CD8-positive, alpha-beta memory T cell (primary cell): ENCODE measurements at regions not wholly inside any gene's neighbourhood (a gene's known extent, or its start where the extent isn't known, plus 50 kb on each side); places are given as distances from the start of the nearest gene placed in this dataset.

Experiments
- CTCF ChIA-PET: fragments of 350-600 bp; sonication (Branson Sonifier 250); formaldehyde crosslinking; loops from one replicate; lab custom pipeline; 2021; ENCODE audit warnings: antibody characterized with exemption; lab: Charles Lee
- POLR2A ChIA-PET: fragments of 350-600 bp; sonication (Branson Sonifier 250); formaldehyde crosslinking; loops from one replicate; lab custom pipeline; 2021; ENCODE audit warnings: antibody characterized with exemption; lab: Charles Lee
- DNase-seq, 5 donors: peaks; one replicate each; pipeline versions ENCODE4 v3.0.0 to v3.0.0-alpha.2; 2020 to 2022; ENCODE audit warnings: mixed read lengths in 1 of 5
- H3K27ac ChIP-seq: one replicate; pipeline ENCODE4 v1.7.0; 2013; ENCODE audit warnings: low read depth, mild to moderate bottlenecking, low read length, moderate library complexity
- H3K27me3 ChIP-seq: 2 replicates; pipeline ENCODE4 v1.7.0; 2013; ENCODE audit warnings: low read length, mild to moderate bottlenecking; ENCODE audit not compliant: insufficient read depth, poor library complexity, severe bottlenecking
- H3K36me3 ChIP-seq: 2 replicates; pipeline ENCODE4 v1.7.0; 2013; ENCODE audit warnings: mild to moderate bottlenecking, low read length, moderate library complexity; ENCODE audit not compliant: insufficient read depth
- H3K4me1 ChIP-seq: 2 replicates; pipeline ENCODE4 v1.7.0; 2013; ENCODE audit warnings: mild to moderate bottlenecking, low read length, moderate library complexity; ENCODE audit not compliant: insufficient read depth
- H3K4me3 ChIP-seq: 2 replicates; pipeline ENCODE4 v1.7.0; 2013; ENCODE audit warnings: mild to moderate bottlenecking, low read length
- H3K9me3 ChIP-seq: 2 replicates; pipeline ENCODE4 v1.7.0; 2013; ENCODE audit warnings: mild to moderate bottlenecking, low read length
- H3K27ac Mint-ChIP-seq, 8 donors: one replicate each; pipeline ENCODE4 v1.8.0; 2020 to 2021; ENCODE audit warnings: mixed read lengths in 8 of 8, mild to moderate bottlenecking in 6 of 8, inconsistent platforms in 3 of 8, moderate library complexity in 3 of 8
- H3K27me3 Mint-ChIP-seq, 2 donors: one replicate each; pipeline ENCODE4 v1.8.0; 2020 to 2021; ENCODE audit warnings: mixed read lengths in 2 of 2, mild to moderate bottlenecking in 1 of 2, moderate library complexity in 1 of 2
- H3K36me3 Mint-ChIP-seq, 3 donors: one replicate each; pipeline ENCODE4 v1.8.0; 2020 to 2021; ENCODE audit warnings: mixed read lengths in 3 of 3, inconsistent platforms in 1 of 3, mild to moderate bottlenecking in 1 of 3
- H3K4me1 Mint-ChIP-seq, 3 donors: one replicate each; pipeline ENCODE4 v1.8.0; 2020 to 2021; ENCODE audit warnings: mixed read lengths in 3 of 3, inconsistent platforms in 1 of 3, mild to moderate bottlenecking in 1 of 3
- H3K4me3 Mint-ChIP-seq, 7 donors: one replicate each; pipeline ENCODE4 v1.8.0; 2020 to 2021; ENCODE audit warnings: mixed read lengths in 7 of 7, mild to moderate bottlenecking in 6 of 7, moderate library complexity in 4 of 7, inconsistent platforms in 2 of 7
- H3K9me3 Mint-ChIP-seq, 5 donors: one replicate each; pipeline ENCODE4 v1.8.0; 2020 to 2022; ENCODE audit warnings: mixed read lengths in 5 of 5, mild to moderate bottlenecking in 3 of 5, moderate library complexity in 2 of 5, inconsistent platforms in 1 of 5

DNA sequence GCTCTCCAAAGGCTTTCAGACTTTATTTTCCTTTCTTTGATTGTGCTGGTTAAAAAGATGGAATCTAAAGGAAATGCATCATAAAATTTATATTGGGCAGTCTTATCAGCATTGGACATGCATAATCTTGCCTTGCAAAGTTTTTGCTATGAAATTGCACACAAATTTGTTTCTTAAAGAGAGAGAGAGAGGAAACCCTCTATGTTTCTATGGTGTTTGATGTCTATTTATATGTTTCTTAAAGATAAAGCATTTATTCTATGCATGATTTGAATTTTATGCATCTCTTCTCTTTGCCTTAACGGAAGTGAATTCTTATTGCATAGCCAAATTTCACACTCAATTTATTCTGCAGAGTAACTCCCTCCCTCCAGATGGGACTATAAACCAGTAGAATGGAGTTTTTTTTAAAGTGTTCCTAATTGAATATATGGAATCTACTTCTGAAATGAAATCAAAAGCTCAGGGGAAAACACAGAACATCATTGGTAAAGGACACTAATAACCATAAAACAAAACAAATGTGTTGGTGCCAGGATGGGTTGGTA lies 83.5 kb upstream of the PPARGC1A start:
- ChIA-PET POLR2A (no interaction called here), CTCF (no interaction called here)
- Histone ChIP-seq H3K27me3 (no peaks in the 10 kb centered on the region), H3K4me1 (no peaks in the 10 kb centered on the region), H3K4me3 (no peak overlapping the region), H3K36me3 (no peaks in the 10 kb centered on the region), H3K9me3 (no peaks in the 10 kb centered on the region), H3K27ac (no peak overlapping the region)
- Mint-ChIP-seq H3K4me3 (no peak overlapping the region), H3K9me3 (peaks cover 0 to 9% (median 3%) of the 10 kb centered on the region in 5 donors), H3K27me3 (no peaks in the 10 kb centered on the region), H3K36me3 (no peaks in the 10 kb centered on the region), H3K4me1 (no peaks in the 10 kb centered on the region), H3K27ac (no peak overlapping the region)
- no peak for DNase-seq

DNA sequence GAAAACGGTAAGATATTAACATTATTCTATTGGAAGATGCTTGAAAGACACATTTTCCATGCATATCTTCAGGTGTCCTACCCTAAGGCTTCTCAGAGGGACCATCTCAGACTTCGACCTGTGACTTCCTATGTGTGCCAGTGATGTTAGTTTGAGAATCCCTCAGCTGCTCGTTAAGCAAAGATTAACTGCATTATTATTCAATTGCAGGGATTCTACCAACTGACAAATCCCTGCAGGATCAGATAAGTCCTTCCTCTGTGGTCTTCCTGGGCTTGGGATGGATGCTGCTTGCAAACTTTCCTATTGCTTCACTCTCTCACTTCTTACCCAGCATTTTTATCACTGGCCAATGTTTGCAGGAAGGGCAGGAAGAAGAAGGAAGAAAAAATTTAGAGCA lies 83.0 kb upstream of the PPARGC1A start:
- peaks cover 0 to 9% (median 5%) of the 10 kb centered on the region in 5 donors for H3K9me3 Mint-ChIP-seq
- no peak for DNase-seq
- Histone ChIP-seq H3K4me1 (no peaks in the 10 kb centered on the region), H3K27me3 (no peaks in the 10 kb centered on the region), H3K36me3 (no peaks in the 10 kb centered on the region), H3K27ac (no peak overlapping the region), H3K9me3 (no peaks in the 10 kb centered on the region), H3K4me3 (no peak overlapping the region)
- H3K27me3 Mint-ChIP-seq, result no peaks in the 10 kb centered on the region
- H3K4me3 Mint-ChIP-seq, result no peak overlapping the region
- no peaks in the 10 kb centered on the region for H3K4me1 Mint-ChIP-seq
- ChIA-PET POLR2A (no interaction called here), CTCF (no interaction called here)
- H3K27ac Mint-ChIP-seq, result no peak overlapping the region
- no peaks in the 10 kb centered on the region for H3K36me3 Mint-ChIP-seq

DNA sequence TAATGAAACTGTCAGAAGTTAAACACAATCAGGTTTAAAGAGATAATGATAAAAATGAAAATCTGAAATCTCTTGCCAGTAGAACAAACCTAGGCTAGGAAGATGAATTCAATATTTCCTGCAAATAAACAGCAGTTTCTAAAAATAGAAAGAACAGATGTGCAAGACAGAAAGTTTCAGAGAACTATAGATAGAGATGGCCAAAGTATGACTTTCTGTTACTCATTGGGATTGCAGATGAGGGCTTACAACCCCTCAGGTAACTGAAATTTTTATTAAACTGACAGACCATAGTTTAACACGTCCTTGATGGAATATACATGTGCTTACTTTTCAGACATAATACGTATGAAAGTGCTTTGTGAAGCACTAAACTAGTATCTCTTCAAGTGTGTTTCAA lies 82.3 kb upstream of the PPARGC1A start:
- no peaks in the 10 kb centered on the region for H3K27me3 Mint-ChIP-seq
- H3K9me3 Mint-ChIP-seq, result peaks cover 0 to 9% (median 7%) of the 10 kb centered on the region in 5 donors
- Histone ChIP-seq H3K4me3 (no peak overlapping the region), H3K27me3 (no peaks in the 10 kb centered on the region), H3K27ac (no peak overlapping the region), H3K4me1 (no peaks in the 10 kb centered on the region), H3K9me3 (no peaks in the 10 kb centered on the region), H3K36me3 (no peaks in the 10 kb centered on the region)
- H3K4me3 Mint-ChIP-seq, result no peak overlapping the region
- POLR2A ChIA-PET, result no interaction called here
- no peaks in the 10 kb centered on the region for H3K36me3 Mint-ChIP-seq
- DNase-seq, result no peak
- no peak overlapping the region for H3K27ac Mint-ChIP-seq
- CTCF ChIA-PET, result no interaction called here
- no peaks in the 10 kb centered on the region for H3K4me1 Mint-ChIP-seq

DNA sequence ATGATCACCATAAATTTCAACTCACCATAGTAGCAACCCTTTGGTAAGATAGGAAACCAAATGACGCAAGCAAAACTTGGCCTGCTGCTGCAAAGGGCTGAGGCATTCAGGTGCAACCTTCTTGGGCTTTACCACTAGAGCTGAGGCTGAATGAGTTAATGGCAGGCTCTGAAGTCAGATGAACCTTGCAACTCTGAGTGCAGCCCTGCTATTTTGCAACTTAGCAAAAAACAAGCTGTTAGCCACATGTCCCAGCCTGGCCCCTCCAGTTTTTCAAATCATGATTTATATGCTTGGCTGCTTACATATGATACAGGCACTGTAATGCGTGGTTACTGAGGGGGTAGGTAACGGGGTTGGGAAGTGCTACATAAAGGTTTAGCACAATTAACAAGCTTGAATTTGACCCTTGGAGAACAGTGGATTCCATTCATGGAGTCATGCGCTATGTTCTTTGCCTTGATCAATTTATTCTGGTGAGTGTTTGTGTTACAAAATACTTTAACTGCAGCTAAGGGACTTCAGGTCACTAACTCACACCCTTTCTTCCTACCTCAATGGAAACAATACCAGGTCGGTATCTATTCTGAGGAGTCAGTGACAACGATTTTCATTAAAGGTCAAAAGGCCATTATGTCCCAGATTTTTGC lies 80.5 kb upstream of the PPARGC1A start:
- Mint-ChIP-seq H3K27ac (no peak overlapping the region), H3K9me3 (peaks cover 0 to 6% (median 2%) of the 10 kb centered on the region in 5 donors), H3K4me3 (no peak overlapping the region), H3K36me3 (no peaks in the 10 kb centered on the region), H3K4me1 (no peaks in the 10 kb centered on the region), H3K27me3 (no peaks in the 10 kb centered on the region)
- DNase-seq, result no peak
- no peaks in the 10 kb centered on the region for H3K4me1 ChIP-seq
- no peaks in the 10 kb centered on the region for H3K9me3 ChIP-seq
- ChIA-PET CTCF (no interaction called here), POLR2A (no interaction called here)
- H3K27me3 ChIP-seq, result no peaks in the 10 kb centered on the region
- H3K36me3 ChIP-seq, result no peaks in the 10 kb centered on the region
- H3K27ac ChIP-seq, result no peak overlapping the region
- no peak overlapping the region for H3K4me3 ChIP-seq

DNA sequence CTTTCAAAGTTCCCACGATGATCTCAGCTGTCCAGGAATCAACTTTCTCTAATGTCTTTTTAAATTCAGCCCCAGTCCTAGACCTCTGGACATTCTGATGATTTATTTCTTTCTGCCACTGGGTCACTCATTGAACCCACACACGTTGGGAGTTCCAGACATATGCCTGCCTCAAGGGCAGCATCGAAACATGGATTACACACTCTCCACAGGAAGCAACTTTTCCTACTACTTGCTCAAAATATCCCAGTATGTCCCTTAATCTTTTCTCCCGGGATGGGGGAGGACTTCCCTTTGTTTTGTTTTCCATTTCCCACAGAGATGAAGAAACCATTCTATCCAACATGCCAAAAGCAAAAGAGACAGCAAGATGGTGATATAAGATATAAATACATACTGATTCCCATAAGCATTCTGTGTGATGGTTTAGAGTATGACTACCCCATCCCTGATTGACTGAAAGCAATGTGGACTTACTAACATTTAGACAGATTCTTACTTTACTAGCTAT lies 79.8 kb upstream of the PPARGC1A start:
- no peak overlapping the region for H3K27ac ChIP-seq
- H3K9me3 ChIP-seq, result no peaks in the 10 kb centered on the region
- H3K4me3 Mint-ChIP-seq, result no peak overlapping the region
- H3K27me3 Mint-ChIP-seq, result no peaks in the 10 kb centered on the region
- H3K4me1 Mint-ChIP-seq, result no peaks in the 10 kb centered on the region
- no peak overlapping the region for H3K4me3 ChIP-seq
- H3K27ac Mint-ChIP-seq, result no peak overlapping the region
- CTCF ChIA-PET, result no interaction called here
- H3K27me3 ChIP-seq, result no peaks in the 10 kb centered on the region
- H3K4me1 ChIP-seq, result no peaks in the 10 kb centered on the region
- DNase-seq, result no peak
- POLR2A ChIA-PET, result no interaction called here
- no peaks in the 10 kb centered on the region for H3K36me3 ChIP-seq
- no peaks in the 10 kb centered on the region for H3K36me3 Mint-ChIP-seq
- H3K9me3 Mint-ChIP-seq, result peaks cover 0 to 6% (median 2%) of the 10 kb centered on the region in 5 donors

DNA sequence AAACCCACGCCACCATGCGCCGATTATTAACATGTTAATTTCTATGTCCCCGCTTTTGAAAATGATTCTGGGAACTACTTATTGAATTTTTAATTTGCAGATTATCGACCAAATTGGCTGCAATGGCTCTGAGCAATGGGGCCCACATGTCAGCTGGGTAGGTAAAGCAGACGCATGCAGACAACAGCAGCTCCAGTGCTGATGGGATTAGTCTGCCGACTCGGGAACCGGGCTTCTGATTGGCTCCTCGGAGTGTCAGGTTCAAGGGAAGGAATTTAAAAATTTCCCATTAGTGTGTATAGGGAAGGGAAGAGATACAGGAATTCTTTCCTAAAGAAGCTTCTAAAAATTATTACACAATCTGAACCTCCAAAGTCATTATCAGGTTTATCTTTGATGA lies 77.4 kb upstream of the PPARGC1A start:
- no peak overlapping the region for H3K27ac Mint-ChIP-seq
- H3K36me3 Mint-ChIP-seq, result no peaks in the 10 kb centered on the region
- H3K4me3 ChIP-seq, result no peak overlapping the region
- no peaks in the 10 kb centered on the region for H3K27me3 ChIP-seq
- H3K9me3 Mint-ChIP-seq, result peaks cover 0 to 8% (median 4%) of the 10 kb centered on the region in 5 donors
- H3K27me3 Mint-ChIP-seq, result no peaks in the 10 kb centered on the region
- no peaks in the 10 kb centered on the region for H3K4me1 Mint-ChIP-seq
- no peak for DNase-seq
- ChIA-PET CTCF (no interaction called here), POLR2A (no interaction called here)
- H3K36me3 ChIP-seq, result no peaks in the 10 kb centered on the region
- H3K4me3 Mint-ChIP-seq, result no peak overlapping the region
- no peaks in the 10 kb centered on the region for H3K9me3 ChIP-seq
- H3K27ac ChIP-seq, result no peak overlapping the region
- H3K4me1 ChIP-seq, result no peaks in the 10 kb centered on the region

DNA sequence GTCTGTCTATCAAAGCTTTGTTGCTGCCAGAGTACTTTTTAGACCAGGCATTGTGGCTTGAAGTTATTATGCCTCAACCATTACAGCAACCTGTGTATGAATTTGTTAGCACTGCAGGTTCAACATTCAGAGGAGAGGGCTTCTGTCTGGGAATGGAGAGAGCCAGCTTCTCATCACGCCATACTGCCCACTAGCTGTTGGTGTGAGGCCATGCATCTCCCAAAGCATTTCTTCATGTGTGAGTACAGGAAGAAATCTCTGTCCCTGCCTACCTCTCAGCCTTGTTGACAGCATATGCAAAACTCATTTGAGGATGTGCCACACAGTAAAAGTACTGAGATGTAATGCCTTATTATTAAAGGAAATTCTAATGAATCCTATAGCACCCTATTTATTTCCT lies 76.9 kb upstream of the PPARGC1A start:
- CTCF ChIA-PET, result no interaction called here
- no peak overlapping the region for H3K27ac ChIP-seq
- Mint-ChIP-seq H3K27ac (no peak overlapping the region), H3K36me3 (no peaks in the 10 kb centered on the region), H3K27me3 (no peaks in the 10 kb centered on the region), H3K4me1 (no peaks in the 10 kb centered on the region), H3K4me3 (no peak overlapping the region), H3K9me3 (peaks cover 0 to 8% (median 4%) of the 10 kb centered on the region in 5 donors)
- POLR2A ChIA-PET, result no interaction called here
- DNase-seq, result no peak
- H3K4me3 ChIP-seq, result no peak overlapping the region
- H3K4me1 ChIP-seq, result no peaks in the 10 kb centered on the region
- no peaks in the 10 kb centered on the region for H3K27me3 ChIP-seq
- no peaks in the 10 kb centered on the region for H3K9me3 ChIP-seq
- H3K36me3 ChIP-seq, result no peaks in the 10 kb centered on the region

DNA sequence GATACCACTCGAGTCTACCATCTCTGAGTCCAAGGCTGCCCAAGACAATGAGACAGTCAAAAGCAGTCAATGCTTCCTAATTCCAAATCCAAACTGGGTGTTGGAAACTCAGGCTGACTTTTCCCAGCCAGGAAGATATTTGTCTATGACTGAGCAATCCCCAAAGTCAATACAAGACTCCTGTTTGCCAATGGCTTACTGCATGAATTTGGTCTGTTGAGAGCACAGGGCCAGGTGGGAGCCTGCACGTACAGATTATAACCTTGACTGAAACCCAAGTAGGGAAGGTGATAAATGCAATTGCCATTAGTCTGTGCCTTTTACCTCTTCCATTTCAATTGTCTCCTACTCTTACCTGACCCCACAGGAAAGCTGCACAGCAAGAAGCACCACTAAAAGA lies 72.6 kb upstream of the PPARGC1A start:
- Histone ChIP-seq H3K36me3 (no peaks in the 10 kb centered on the region), H3K9me3 (no peaks in the 10 kb centered on the region), H3K4me3 (no peak overlapping the region), H3K4me1 (no peaks in the 10 kb centered on the region), H3K27ac (no peak overlapping the region), H3K27me3 (no peaks in the 10 kb centered on the region)
- no peaks in the 10 kb centered on the region for H3K4me1 Mint-ChIP-seq
- H3K9me3 Mint-ChIP-seq, result peaks cover 0 to 11% (median 6%) of the 10 kb centered on the region in 5 donors
- DNase-seq, result no peak
- no peaks in the 10 kb centered on the region for H3K27me3 Mint-ChIP-seq
- POLR2A ChIA-PET, result no interaction called here
- no peaks in the 10 kb centered on the region for H3K36me3 Mint-ChIP-seq
- H3K27ac Mint-ChIP-seq, result no peak overlapping the region
- no peak overlapping the region for H3K4me3 Mint-ChIP-seq
- CTCF ChIA-PET, result no interaction called here
